ENCODE measurements at regions not wholly inside any gene's neighbourhood (a gene's known extent, or its start where the extent isn't known, plus 50 kb on each side); places are given as distances from the start of the nearest gene placed in this dataset.

- TF ChIP-seq POLR2A (IDR thresholded peaks at IDR 0.05), result no peak
- TF ChIP-seq CTCF (IDR thresholded peaks at IDR 0.05), result no peak
- TF ChIP-seq EP300 (IDR thresholded peaks at IDR 0.05), result no peak
Observed at GRCh38 chr9:81156381-81156780, 533.0 kb downstream of the TLE1 start.
